HG02798 (cell line): ENCODE measurements at regions not wholly inside any gene's neighbourhood (a gene's known extent, or its start where the extent isn't known, plus 50 kb on each side); places are given as distances from the start of the nearest gene placed in this dataset.

Source experiments
- ATAC-seq: cut with Tn5 transposase; IDR thresholded peaks from one replicate; pipeline ENCODE4 v1.9.1; 2021; ENCODE audit warnings: mild to moderate bottlenecking; ENCODE audit not compliant: unreplicated experiment, poor library complexity

- ATAC-seq: no peak
These were observed 479.1 kb upstream of the USP15 start for GRCh38 chr12:61781021-61781581.

DNA sequence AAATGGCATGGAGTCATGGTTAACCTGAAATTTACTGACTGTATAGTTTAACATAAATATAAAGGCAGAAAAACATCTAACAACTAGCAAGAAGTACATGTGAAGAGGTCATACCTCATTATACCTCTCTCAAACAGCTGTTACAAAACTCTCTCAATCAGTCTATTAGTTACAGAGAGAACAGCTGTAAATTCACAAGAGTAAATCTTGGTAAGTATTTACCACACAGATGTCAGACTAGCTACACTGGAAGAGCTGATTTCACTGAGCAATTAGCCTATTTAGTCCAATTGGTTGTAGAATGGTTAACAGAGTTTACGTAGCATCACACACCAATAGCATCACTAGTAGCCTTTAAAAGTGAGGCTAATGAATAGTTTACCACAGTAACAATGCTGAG is 463.4 kb upstream of the USP15 start:
- ATAC-seq: no peak

DNA sequence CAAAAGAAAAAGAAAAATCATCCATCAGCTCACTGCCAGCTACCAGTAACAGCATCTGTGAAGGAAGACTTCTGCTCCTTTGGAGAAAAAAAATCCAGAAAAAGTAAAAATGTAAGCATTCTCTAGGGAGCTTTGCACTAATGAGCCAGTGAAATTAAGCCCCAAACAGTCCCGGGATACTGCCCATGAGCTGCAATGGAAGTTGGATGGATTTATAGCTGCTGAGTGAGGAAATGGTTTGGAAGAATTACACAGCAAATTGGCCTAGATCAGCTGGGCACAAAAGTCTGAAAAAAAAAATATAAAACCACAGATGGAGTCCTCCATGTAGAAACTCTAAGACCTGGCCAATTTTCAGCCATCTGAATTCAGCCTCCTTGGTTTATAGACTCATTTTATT is 462.9 kb upstream of the USP15 start:
- ATAC-seq: no peak

GRCh38 chr12:61798778-61799177 is 461.4 kb upstream of the USP15 start:
- no peak for ATAC-seq

- no peak for ATAC-seq
These were observed 455.9 kb upstream of the USP15 start for GRCh38 chr12:61804301-61804700.

- ATAC-seq: no peak
These were observed 451.3 kb upstream of the USP15 start for GRCh38 chr12:61808856-61809255.

GRCh38 chr12:61810486-61810885 is 449.7 kb upstream of the USP15 start:
- ATAC-seq: no peak

- ATAC-seq: no peak
These were observed 438.8 kb upstream of the USP15 start for GRCh38 chr12:61821381-61821780.

GRCh38 chr12:61823102-61823501 is 437.1 kb upstream of the USP15 start:
- ATAC-seq: no peak

DNA sequence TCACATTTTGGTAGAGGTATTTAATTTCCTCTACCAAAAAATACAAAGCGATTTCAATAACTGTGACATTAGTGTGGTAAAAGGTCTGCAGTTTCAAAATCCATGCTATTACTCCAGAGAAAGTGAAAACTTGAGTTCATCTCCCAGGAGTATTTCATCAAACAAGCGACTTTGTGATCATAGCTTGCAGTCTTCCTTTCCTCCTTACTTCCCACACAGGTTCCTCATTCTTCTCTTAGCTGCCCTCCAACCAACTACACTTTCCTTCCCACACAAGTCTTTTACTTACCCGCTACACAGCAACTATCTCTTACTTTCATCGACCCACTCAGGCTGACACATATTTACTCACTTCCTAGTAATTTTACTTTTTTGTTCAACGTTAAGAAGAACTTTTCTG is 413.4 kb upstream of the USP15 start:
- ATAC-seq: no peak

DNA sequence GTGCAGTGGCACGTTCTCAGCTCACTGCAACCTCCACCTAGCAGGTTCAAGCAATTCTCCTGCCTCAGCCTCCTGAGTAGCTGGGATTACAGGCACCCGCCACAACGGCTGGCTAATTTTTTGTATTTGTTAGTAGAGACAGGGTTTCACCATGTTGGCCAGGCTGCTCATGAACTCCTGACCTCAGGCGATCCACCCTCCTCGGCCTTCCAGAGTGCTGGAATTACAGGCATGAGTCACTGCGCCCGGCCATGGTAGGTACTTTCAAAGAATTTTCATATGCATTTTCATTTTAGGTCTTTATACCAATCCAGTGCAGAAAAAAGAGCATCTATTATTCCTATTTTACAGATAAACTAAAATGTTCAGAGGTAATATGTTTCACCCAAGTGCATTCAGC is 411.3 kb upstream of the USP15 start:
- ATAC-seq: no peak

- no peak for ATAC-seq
These were observed 406.3 kb upstream of the USP15 start for GRCh38 chr12:61853945-61854344.

DNA sequence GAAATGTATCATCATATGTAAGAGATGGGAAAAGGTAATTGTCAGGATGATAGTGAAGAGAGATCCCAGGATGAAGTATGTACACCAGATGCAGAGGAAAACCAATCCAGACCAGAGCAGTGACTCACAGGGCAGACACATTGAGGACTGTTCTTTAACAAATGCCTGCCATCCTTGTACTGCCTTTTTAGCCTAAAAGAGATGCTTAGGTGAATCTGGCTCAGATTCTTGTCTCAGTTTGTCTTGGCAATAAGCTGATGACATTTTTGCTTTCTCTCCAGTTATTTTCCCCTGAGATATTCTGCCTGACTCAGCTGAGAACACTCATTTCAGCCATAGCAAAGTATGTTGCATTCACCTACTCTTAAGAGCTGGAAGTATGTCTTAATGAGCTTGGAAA is 405.3 kb upstream of the USP15 start:
- ATAC-seq: no peak

GRCh38 chr12:61857968-61858367 is 402.2 kb upstream of the USP15 start:
- no peak for ATAC-seq

DNA sequence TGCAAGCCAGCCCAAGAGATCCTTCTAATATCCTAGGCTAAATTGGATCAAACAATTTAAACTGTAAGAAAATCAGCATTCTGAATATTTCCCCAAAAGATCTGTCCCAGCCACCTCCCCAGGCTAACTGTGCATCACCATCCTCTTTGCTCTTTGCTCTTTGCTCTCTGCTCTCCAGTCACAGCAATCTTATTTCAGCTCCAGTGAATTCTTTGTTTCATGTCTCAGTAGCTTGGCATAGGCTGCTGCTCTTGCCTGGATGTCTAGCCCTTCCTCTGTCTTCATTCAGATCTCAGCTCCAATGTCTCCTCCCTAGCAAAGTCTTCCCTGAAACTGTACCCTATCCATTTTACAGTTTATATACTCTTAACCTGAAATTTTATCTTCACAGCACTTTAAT is 399.8 kb upstream of the USP15 start:
- ATAC-seq: no peak

- ATAC-seq: no peak
These were observed 397.2 kb upstream of the USP15 start for GRCh38 chr12:61862986-61863385.

DNA sequence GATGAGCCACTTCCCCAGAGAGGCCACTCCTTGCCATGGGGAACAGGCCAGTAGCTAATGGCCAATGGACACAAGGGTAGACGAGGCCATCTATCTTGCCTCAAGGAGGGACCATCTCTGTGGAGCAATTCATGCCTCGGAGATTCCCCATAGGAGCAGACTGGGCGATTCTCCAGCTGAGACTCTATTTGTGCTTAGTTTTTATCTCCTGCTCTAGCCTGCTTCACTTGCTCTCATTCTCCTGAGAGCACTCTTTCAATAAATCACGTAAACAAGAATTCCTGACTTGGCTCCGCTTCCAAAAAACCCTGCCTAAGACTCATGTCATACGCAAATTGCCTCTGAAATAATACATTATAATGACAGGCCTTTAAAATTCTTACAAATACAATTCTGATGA is 396.4 kb upstream of the USP15 start:
- no peak for ATAC-seq

GRCh38 chr12:61869796-61870195 is 390.4 kb upstream of the USP15 start:
- no peak for ATAC-seq

DNA sequence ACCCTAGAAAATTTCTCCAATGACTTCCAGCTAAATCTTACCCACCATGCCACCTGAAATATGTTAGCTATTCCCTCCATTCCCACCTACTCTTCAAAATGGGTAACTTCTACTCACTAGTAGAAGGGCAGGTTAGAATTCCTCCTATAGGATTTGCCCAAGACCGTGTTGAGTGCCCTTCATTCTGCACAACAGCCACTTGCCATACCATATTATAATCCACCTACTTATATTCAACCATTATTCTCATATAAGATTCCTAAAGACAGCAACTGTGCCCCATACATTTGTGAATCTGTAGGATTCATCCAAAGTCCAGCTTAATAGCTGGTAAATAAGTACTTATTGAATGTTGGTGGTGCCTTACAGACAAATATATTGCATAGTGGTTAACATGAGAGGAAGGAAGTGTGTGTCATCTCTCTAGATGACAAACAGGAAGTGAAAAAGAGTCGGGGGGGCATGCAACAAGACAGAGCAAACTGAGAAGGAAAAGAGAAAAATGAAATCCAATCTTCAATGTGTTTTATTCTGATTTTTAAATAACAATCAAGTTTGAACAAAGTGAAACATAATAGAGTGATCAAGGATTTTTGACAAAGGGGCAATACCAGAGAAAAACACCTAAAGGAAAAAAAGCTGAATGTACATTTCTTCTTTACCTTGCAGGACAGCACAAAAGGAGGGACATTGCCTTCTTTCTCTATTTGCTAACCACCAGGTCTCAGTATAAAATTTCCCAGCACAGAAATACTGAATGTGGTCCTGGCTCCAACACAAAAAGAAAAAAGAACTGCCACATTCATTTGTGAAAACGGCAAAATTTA is 389.3 kb upstream of the USP15 start:
- ATAC-seq: no peak

DNA sequence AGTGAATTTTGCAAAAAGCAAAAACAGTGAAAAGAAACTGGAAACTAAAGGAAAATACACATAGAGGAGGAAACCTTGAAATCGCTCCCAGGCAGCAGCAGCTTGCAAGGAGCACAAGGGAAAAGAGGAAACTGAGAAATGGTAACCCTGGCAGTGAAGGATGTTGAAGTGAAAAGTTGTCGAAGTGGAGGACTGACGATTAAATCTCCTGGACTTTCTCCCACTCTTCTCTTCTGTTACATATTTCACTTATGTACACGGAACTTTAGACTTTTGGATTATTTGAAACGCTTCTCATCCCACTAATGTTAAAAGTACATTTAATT is 388.8 kb upstream of the USP15 start:
- ATAC-seq: no peak

GRCh38 chr12:61879229-61879628 is 381.0 kb upstream of the USP15 start:
- ATAC-seq: no peak

- ATAC-seq: no peak
These were observed 380.0 kb upstream of the USP15 start for GRCh38 chr12:61880186-61880585.
